PC-3 (cell line): ENCODE measurements at regions not wholly inside any gene's neighbourhood (a gene's known extent, or its start where the extent isn't known, plus 50 kb on each side); places are given as distances from the start of the nearest gene placed in this dataset.

Source experiments
- ATAC-seq: fragments of 200-7000 bp; cut with Tn5 transposase; 2 replicates; pipeline ENCODE4 v1.9.1; 2020; ENCODE audit warnings: mild to moderate bottlenecking, moderate library complexity
- BruUV-seq: library from RNA; stranded (reverse); fragments of 400-500 nt; replicated peaks from 2 replicates; lab custom pipeline; 2021; lab: Mats Ljungman, UMichigan
- CTCF ChIA-PET: fragments of 300-600 bp; sonication (Branson Sonifier 250); formaldehyde crosslinking; loops from one replicate; lab custom pipeline; 2022; ENCODE audit warnings: antibody characterized with exemption; lab: Charles Lee
- POLR2A ChIA-PET: fragments of 300-600 bp; sonication (Branson Sonifier 250); formaldehyde crosslinking; loops from one replicate; lab custom pipeline; 2022; ENCODE audit warnings: antibody characterized with exemption; ENCODE audit not compliant: unreplicated experiment; lab: Charles Lee
- DNase-seq: peaks from one replicate; pipeline ENCODE4 v3.0.0-alpha.2; 2015
- H2AFZ ChIP-seq: fragments of 300-600 bp; sonication (generic); 2 replicates; pipeline ENCODE4 v1.6.0; 2016; ENCODE audit warnings: antibody characterized with exemption, low read length
- H3F3A ChIP-seq: fragments of 300-600 bp; sonication (generic); one replicate; pipeline ENCODE4 v1.6.0; 2017; ENCODE audit warnings: antibody characterized with exemption, low read length, control low read depth, mild to moderate bottlenecking; ENCODE audit not compliant: unreplicated experiment
- H3K27ac ChIP-seq: fragments of 300-600 bp; sonication (generic); 2 replicates; pipeline ENCODE4 v1.5.1; 2016; ENCODE audit warnings: mild to moderate bottlenecking, low read length
- H3K27me3 ChIP-seq: fragments of 300-600 bp; sonication (generic); 2 replicates; pipeline ENCODE4 v1.6.1; 2016; ENCODE audit warnings: low read length, mixed read lengths
- H3K36me3 ChIP-seq: fragments of 300-600 bp; sonication (generic); 2 replicates; pipeline ENCODE4 v1.6.1; 2016; ENCODE audit warnings: low read depth, mixed run types, low read length, mixed read lengths
- H3K4me1 ChIP-seq: fragments of 300-600 bp; sonication (generic); 2 replicates; pipeline ENCODE4 v1.5.1; 2016; ENCODE audit warnings: low read length; ENCODE audit not compliant: insufficient read depth
- H3K4me2 ChIP-seq: fragments of 300-600 bp; sonication (generic); 2 replicates; pipeline ENCODE4 v1.6.0; 2016; ENCODE audit warnings: low read length
- H3K4me3 ChIP-seq: fragments of 300-600 bp; sonication (generic); 2 replicates; pipeline ENCODE4 v1.5.1; 2016; ENCODE audit warnings: mild to moderate bottlenecking, low read length, mixed read lengths
- H3K79me2 ChIP-seq: fragments of 300-600 bp; sonication (generic); 2 replicates; pipeline ENCODE4 v1.6.1; 2017; ENCODE audit warnings: low read length, mixed read lengths
- H3K9ac ChIP-seq: fragments of 300-600 bp; sonication (generic); 2 replicates; pipeline ENCODE4 v1.6.0; 2016; ENCODE audit warnings: mild to moderate bottlenecking, low read length
- H3K9me2 ChIP-seq: fragments of 300-600 bp; sonication (generic); replicated peaks from 2 replicates; pipeline ENCODE4 v1.6.1; 2016; ENCODE audit warnings: mixed run types, low read length, mixed read lengths
- H3K9me3 ChIP-seq: fragments of 300-600 bp; sonication (generic); 2 replicates; pipeline ENCODE4 v1.6.1; 2016; ENCODE audit warnings: low read length, mixed read lengths
- H4K20me1 ChIP-seq: fragments of 300-600 bp; sonication (generic); 2 replicates; pipeline ENCODE4 v1.6.1; 2016; ENCODE audit warnings: low read length, mixed read lengths
- CTCF ChIP-seq: fragments of 300-600 bp; sonication (generic); conservative IDR thresholded peaks from 2 replicates; pipeline ENCODE4 v1.5.1; 2017; ENCODE audit warnings: antibody characterized with exemption, low read depth, mild to moderate bottlenecking, low read length
- EZH2 ChIP-seq: fragments of 300-600 bp; sonication (generic); IDR thresholded peaks from one replicate; pipeline ENCODE4 v1.6.1; 2017; ENCODE audit warnings: antibody characterized with exemption, mild to moderate bottlenecking, low read length; ENCODE audit not compliant: unreplicated experiment
- EZH2phosphoT487 ChIP-seq: fragments of 300-600 bp; sonication (generic); IDR thresholded peaks from 2 replicates; pipeline ENCODE4 v1.6.1; 2018; ENCODE audit warnings: mild to moderate bottlenecking, antibody characterized with exemption, low read length, borderline replicate concordance
- intact Hi-C: fragments of 100-400 bp; cut with micrococcal nuclease; formaldehyde crosslinking; loops from 2 replicates; pipeline ENCODE4 v1.9.0; 2023

GRCh38 chr4:130449741-130450140 is 1353.8 kb downstream of the C4orf33 start:
- POLR2A ChIA-PET, result no interaction called here
- DNase-seq (no peak), ATAC-seq (no peak)
- no peaks in the 10 kb centered on the region for H4K20me1 ChIP-seq
- H3K9me2 ChIP-seq, result no peaks in the 10 kb centered on the region
- H3F3A ChIP-seq, result no peaks in the 10 kb centered on the region
- no peaks in the 10 kb centered on the region for H3K79me2 ChIP-seq
- H3K9me3 ChIP-seq, result no peaks in the 10 kb centered on the region
- TF ChIP-seq EZH2phosphoT487 (no peak), EZH2 (no peak), CTCF (no peak)
- H3K9ac ChIP-seq, result no peak overlapping the region
- no TSS peak for BruUV-seq
- no peak overlapping the region for H3K4me3 ChIP-seq
- CTCF ChIA-PET, result no interaction called here
- no peaks in the 10 kb centered on the region for H3K4me1 ChIP-seq
- H3K4me2 ChIP-seq, result no peak overlapping the region
- H3K27me3 ChIP-seq, result no peaks in the 10 kb centered on the region
- no peak overlapping the region for H2AFZ ChIP-seq
- H3K27ac ChIP-seq, result no peak overlapping the region
- intact Hi-C loops, result no loop called here
- no peaks in the 10 kb centered on the region for H3K36me3 ChIP-seq

GRCh38 chr4:130468340-130468739 is 1372.4 kb downstream of the C4orf33 start:
- Histone ChIP-seq H3K79me2 (no peaks in the 10 kb centered on the region), H3F3A (no peaks in the 10 kb centered on the region), H3K4me1 (no peaks in the 10 kb centered on the region), H3K9me3 (no peaks in the 10 kb centered on the region), H3K4me2 (no peak overlapping the region), H3K9ac (no peak overlapping the region), H2AFZ (no peak overlapping the region), H3K27ac (no peak overlapping the region), H3K36me3 (no peaks in the 10 kb centered on the region), H3K4me3 (no peak overlapping the region), H4K20me1 (no peaks in the 10 kb centered on the region), H3K27me3 (no peaks in the 10 kb centered on the region), H3K9me2 (no peaks in the 10 kb centered on the region)
- DNase-seq, result no peak
- CTCF ChIA-PET, result no interaction called here
- POLR2A ChIA-PET, result no interaction called here
- intact Hi-C loops, result no loop called here
- TF ChIP-seq EZH2phosphoT487 (no peak), CTCF (no peak), EZH2 (no peak)
- BruUV-seq, result no TSS peak
- ATAC-seq, result no peak

GRCh38 chr4:130478406-130478805 is 1382.5 kb downstream of the C4orf33 start:
- Histone ChIP-seq H3K27me3 (no peaks in the 10 kb centered on the region), H3K9me3 (no peaks in the 10 kb centered on the region), H3K9ac (no peak overlapping the region), H3F3A (no peaks in the 10 kb centered on the region), H3K36me3 (no peaks in the 10 kb centered on the region), H3K4me3 (no peak overlapping the region), H4K20me1 (no peaks in the 10 kb centered on the region), H3K4me1 (no peaks in the 10 kb centered on the region), H3K27ac (no peak overlapping the region), H2AFZ (no peak overlapping the region), H3K4me2 (no peak overlapping the region), H3K79me2 (no peaks in the 10 kb centered on the region), H3K9me2 (no peaks in the 10 kb centered on the region)
- CTCF ChIA-PET, result no interaction called here
- TF ChIP-seq CTCF (no peak), EZH2phosphoT487 (no peak), EZH2 (no peak)
- DNase-seq (no peak), ATAC-seq (no peak)
- POLR2A ChIA-PET, result no interaction called here
- intact Hi-C loops, result no loop called here
- no TSS peak for BruUV-seq
